Lower leg skin (tissue), 3 donors: ENCODE measurements at regions not wholly inside any gene's neighbourhood (a gene's known extent, or its start where the extent isn't known, plus 50 kb on each side); places are given as distances from the start of the nearest gene placed in this dataset.

Experiments used
- POLR2A ChIP-seq, 2 donors: fragments of 450-650 bp; IDR thresholded peaks; one replicate each; pipeline ENCODE4 v1.6.1; 2016 to 2017; ENCODE audit warnings: antibody characterized with exemption in 2 of 2, mild to moderate bottlenecking in 1 of 2, moderate library complexity in 1 of 2
- TF ChIP-seq, protein P1 (sequence below), 3 donors: fragments of 450-650 bp; IDR thresholded peaks; one replicate each; pipeline ENCODE4 v1.5.1; 2016; ENCODE audit warnings: antibody characterized with exemption in 3 of 3, mild to moderate bottlenecking in 3 of 3, moderate library complexity in 2 of 3

- TF ChIP-seq, protein P1, sequence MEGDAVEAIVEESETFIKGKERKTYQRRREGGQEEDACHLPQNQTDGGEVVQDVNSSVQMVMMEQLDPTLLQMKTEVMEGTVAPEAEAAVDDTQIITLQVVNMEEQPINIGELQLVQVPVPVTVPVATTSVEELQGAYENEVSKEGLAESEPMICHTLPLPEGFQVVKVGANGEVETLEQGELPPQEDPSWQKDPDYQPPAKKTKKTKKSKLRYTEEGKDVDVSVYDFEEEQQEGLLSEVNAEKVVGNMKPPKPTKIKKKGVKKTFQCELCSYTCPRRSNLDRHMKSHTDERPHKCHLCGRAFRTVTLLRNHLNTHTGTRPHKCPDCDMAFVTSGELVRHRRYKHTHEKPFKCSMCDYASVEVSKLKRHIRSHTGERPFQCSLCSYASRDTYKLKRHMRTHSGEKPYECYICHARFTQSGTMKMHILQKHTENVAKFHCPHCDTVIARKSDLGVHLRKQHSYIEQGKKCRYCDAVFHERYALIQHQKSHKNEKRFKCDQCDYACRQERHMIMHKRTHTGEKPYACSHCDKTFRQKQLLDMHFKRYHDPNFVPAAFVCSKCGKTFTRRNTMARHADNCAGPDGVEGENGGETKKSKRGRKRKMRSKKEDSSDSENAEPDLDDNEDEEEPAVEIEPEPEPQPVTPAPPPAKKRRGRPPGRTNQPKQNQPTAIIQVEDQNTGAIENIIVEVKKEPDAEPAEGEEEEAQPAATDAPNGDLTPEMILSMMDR (IDR thresholded peaks at IDR 0.05), result no peak
- TF ChIP-seq POLR2A (IDR thresholded peaks at IDR 0.05), result no peak
Observed at GRCh38 chr5:6920628-6921256, 207.5 kb downstream of the TENT4A start.
